DOHH2 (cell line): ENCODE measurements at regions not wholly inside any gene's neighbourhood (a gene's known extent, or its start where the extent isn't known, plus 50 kb on each side); places are given as distances from the start of the nearest gene placed in this dataset.

ENCODE experiments used
- H3F3A ChIP-seq: fragments of 200-600 bp; sonication (generic), shearing (Covaris generic); 2 replicates; pipeline ENCODE4 v1.6.0; 2016; ENCODE audit warnings: antibody characterized with exemption, mild to moderate bottlenecking; ENCODE audit not compliant: control insufficient read depth, insufficient read depth
- H3K27ac ChIP-seq: fragments of 200-600 bp; sonication (generic); 2 replicates; pipeline ENCODE4 v1.5.1; 2014; ENCODE audit warnings: low read depth, mild to moderate bottlenecking, low read length, moderate library complexity
- H3K27me3 ChIP-seq: fragments of 200-600 bp; sonication (generic); 2 replicates; pipeline ENCODE4 v1.6.1; 2014; ENCODE audit warnings: mild to moderate bottlenecking, low read length, mixed read lengths; ENCODE audit not compliant: control insufficient read depth
- H3K36me3 ChIP-seq: fragments of 200-600 bp; sonication (generic); 2 replicates; pipeline ENCODE4 v1.6.1; 2014; ENCODE audit warnings: mild to moderate bottlenecking, low read length, moderate library complexity, mixed read lengths; ENCODE audit not compliant: control insufficient read depth
- H3K4me1 ChIP-seq: fragments of 200-600 bp; sonication (generic); 2 replicates; pipeline ENCODE4 v1.6.1; 2014; ENCODE audit warnings: mild to moderate bottlenecking, low read length, mixed read lengths; ENCODE audit not compliant: control insufficient read depth
- H3K4me2 ChIP-seq: fragments of 200-600 bp; sonication (generic); 2 replicates; pipeline ENCODE4 v1.6.0; 2014; ENCODE audit warnings: mild to moderate bottlenecking, low read length, moderate library complexity
- H3K4me3 ChIP-seq: fragments of 200-600 bp; sonication (generic); 2 replicates; pipeline ENCODE4 v1.5.1; 2014; ENCODE audit warnings: mild to moderate bottlenecking, low read length, mixed read lengths
- H3K79me2 ChIP-seq: fragments of 200-600 bp; sonication (generic); 2 replicates; pipeline ENCODE4 v1.6.1; 2014; ENCODE audit warnings: mild to moderate bottlenecking, low read length, mixed read lengths; ENCODE audit not compliant: control insufficient read depth
- H3K9me2 ChIP-seq: fragments of 200-600 bp; sonication (generic); replicated peaks from 2 replicates; pipeline ENCODE4 v1.6.1; 2014; ENCODE audit warnings: mild to moderate bottlenecking, low read length, mixed read lengths; ENCODE audit not compliant: control insufficient read depth
- H3K9me3 ChIP-seq: fragments of 200-600 bp; sonication (generic); 2 replicates; pipeline ENCODE4 v1.6.1; 2014; ENCODE audit warnings: antibody characterized with exemption, low read length, mixed read lengths; ENCODE audit not compliant: control insufficient read depth, insufficient read depth
- H4K20me1 ChIP-seq: fragments of 200-600 bp; sonication (generic); 2 replicates; pipeline ENCODE4 v1.6.0; 2014; ENCODE audit warnings: low read depth, mild to moderate bottlenecking, antibody characterized with exemption, low read length, moderate library complexity; ENCODE audit not compliant: control insufficient read depth, insufficient read depth
- CTCF ChIP-seq: fragments of 200-600 bp; sonication (generic); IDR thresholded peaks from one replicate; pipeline ENCODE4 v1.5.1; 2014; ENCODE audit warnings: antibody characterized with exemption, mild to moderate bottlenecking, low read depth, low read length; ENCODE audit not compliant: poor library complexity, severe bottlenecking
- EZH2phosphoT487 ChIP-seq: fragments of 200-600 bp; sonication (generic); IDR thresholded peaks from 2 replicates; pipeline ENCODE4 v1.6.1; 2017; ENCODE audit warnings: borderline replicate concordance, mild to moderate bottlenecking, antibody characterized with exemption, low read length, moderate library complexity, mixed read lengths

- H3K4me3 ChIP-seq, result no peak overlapping the region
- no peaks in the 10 kb centered on the region for H4K20me1 ChIP-seq
- no peak for TF ChIP-seq CTCF
- no peak for TF ChIP-seq EZH2phosphoT487
- H3F3A ChIP-seq, result no peaks in the 10 kb centered on the region
- H3K9me2 ChIP-seq, result no peaks in the 10 kb centered on the region
- H3K9me3 ChIP-seq, result peaks cover 4% of the 10 kb centered on the region; the same call in 1 of the 2 replicates
- H3K27me3 ChIP-seq, result no peaks in the 10 kb centered on the region
- H3K36me3 ChIP-seq, result no peaks in the 10 kb centered on the region
- no peak overlapping the region for H3K27ac ChIP-seq
- no peak overlapping the region for H3K4me2 ChIP-seq
- no peaks in the 10 kb centered on the region for H3K79me2 ChIP-seq
- no peaks in the 10 kb centered on the region for H3K4me1 ChIP-seq
Observed at GRCh38 chr10:47079204-47079580, 168.0 kb downstream of the PTPN20 start.

- Histone ChIP-seq H3K4me1 (no peaks in the 10 kb centered on the region), H3K4me3 (no peak overlapping the region), H3K27ac (no peak overlapping the region), H3F3A (no peaks in the 10 kb centered on the region), H3K36me3 (no peaks in the 10 kb centered on the region), H3K9me3 (peaks cover 4% of the 10 kb centered on the region; the same call in 1 of the 2 replicates), H3K9me2 (no peaks in the 10 kb centered on the region), H3K79me2 (no peaks in the 10 kb centered on the region), H3K4me2 (no peak overlapping the region), H4K20me1 (no peaks in the 10 kb centered on the region), H3K27me3 (no peaks in the 10 kb centered on the region)
- no peak for TF ChIP-seq EZH2phosphoT487
Observed at GRCh38 chr10:47081264-47081663, 170.0 kb downstream of the PTPN20 start.

- TF ChIP-seq CTCF (no peak), EZH2phosphoT487 (no peak)
- H3K36me3 ChIP-seq, result no peaks in the 10 kb centered on the region
- no peaks in the 10 kb centered on the region for H3K79me2 ChIP-seq
- peaks cover 4% of the 10 kb centered on the region; the same call in 1 of the 2 replicates for H3K9me3 ChIP-seq
- no peak overlapping the region for H3K4me2 ChIP-seq
- no peaks in the 10 kb centered on the region for H3F3A ChIP-seq
- H3K9me2 ChIP-seq, result no peaks in the 10 kb centered on the region
- no peaks in the 10 kb centered on the region for H4K20me1 ChIP-seq
- no peak overlapping the region for H3K4me3 ChIP-seq
- H3K27ac ChIP-seq, result no peak overlapping the region
- no peaks in the 10 kb centered on the region for H3K4me1 ChIP-seq
- H3K27me3 ChIP-seq, result no peaks in the 10 kb centered on the region
Observed at GRCh38 chr10:47082055-47082784, 171.0 kb downstream of the PTPN20 start.

- Histone ChIP-seq H3F3A (no peaks in the 10 kb centered on the region), H3K79me2 (no peaks in the 10 kb centered on the region), H3K4me3 (no peak overlapping the region), H3K27me3 (no peaks in the 10 kb centered on the region), H3K27ac (no peak overlapping the region), H3K9me2 (no peaks in the 10 kb centered on the region), H3K9me3 (no peaks in the 10 kb centered on the region), H3K4me2 (no peak overlapping the region), H3K36me3 (no peaks in the 10 kb centered on the region), H3K4me1 (no peaks in the 10 kb centered on the region), H4K20me1 (no peaks in the 10 kb centered on the region)
- no peak for TF ChIP-seq CTCF
- TF ChIP-seq EZH2phosphoT487, result no peak
Observed at GRCh38 chr10:47087667-47088066, 176.4 kb downstream of the PTPN20 start.
